Lower lobe of right lung (tissue), 2 donors: ENCODE measurements at regions not wholly inside any gene's neighbourhood (a gene's known extent, or its start where the extent isn't known, plus 50 kb on each side); places are given as distances from the start of the nearest gene placed in this dataset.

Experiments
- ATAC-seq, 2 donors: fragments of 200-7000 bp; cut with Tn5 transposase; one replicate each; pipeline ENCODE4 v1.9.1; 2020 to 2022; ENCODE audit warnings: mild to moderate bottlenecking in 2 of 2, moderate library complexity in 2 of 2
- DNase-seq: peaks from one replicate; pipeline ENCODE4 v3.0.0-alpha.2; 2020
- H3K27ac ChIP-seq: fragments of 200-600 bp; one replicate; pipeline ENCODE4 v1.8.0; 2022
- H3K27me3 ChIP-seq: fragments of 200-600 bp; one replicate; pipeline ENCODE4 v1.8.0; 2022; ENCODE audit warnings: low read depth
- H3K36me3 ChIP-seq: fragments of 200-600 bp; one replicate; pipeline ENCODE4 v1.8.0; 2022; ENCODE audit warnings: mild to moderate bottlenecking
- H3K4me1 ChIP-seq: fragments of 200-600 bp; one replicate; pipeline ENCODE4 v1.8.0; 2022
- H3K4me3 ChIP-seq: fragments of 200-600 bp; one replicate; pipeline ENCODE4 v1.8.0; 2022; ENCODE audit warnings: mild to moderate bottlenecking
- H3K9me3 ChIP-seq: fragments of 200-600 bp; one replicate; pipeline ENCODE4 v1.8.0; 2022
- CTCF ChIP-seq: fragments of 200-600 bp; IDR thresholded peaks from one replicate; pipeline ENCODE4 v1.8.0; 2022; ENCODE audit warnings: antibody characterized with exemption, mild to moderate bottlenecking
- intact Hi-C: fragments of 100-400 bp; cut with DNase I; formaldehyde crosslinking; loops from one replicate; pipeline ENCODE4 v1.11.0; 2022
- donor health status: DM: no; HTN: yes; CAD: no; lungs with severe emphysema.

- Histone ChIP-seq H3K36me3 (no peaks in the 10 kb centered on the region), H3K4me1 (no peaks in the 10 kb centered on the region), H3K9me3 (peaks cover 3% of the 10 kb centered on the region), H3K27me3 (no peaks in the 10 kb centered on the region), H3K4me3 (no peak overlapping the region), H3K27ac (no peak overlapping the region)
- intact Hi-C loops: no loop called here
- ATAC-seq (no peak), DNase-seq (no peak)
- no peak for TF ChIP-seq CTCF
Observed at GRCh38 chr3:21188459-21188858, 562.6 kb downstream of the ZNF385D start.

DNA sequence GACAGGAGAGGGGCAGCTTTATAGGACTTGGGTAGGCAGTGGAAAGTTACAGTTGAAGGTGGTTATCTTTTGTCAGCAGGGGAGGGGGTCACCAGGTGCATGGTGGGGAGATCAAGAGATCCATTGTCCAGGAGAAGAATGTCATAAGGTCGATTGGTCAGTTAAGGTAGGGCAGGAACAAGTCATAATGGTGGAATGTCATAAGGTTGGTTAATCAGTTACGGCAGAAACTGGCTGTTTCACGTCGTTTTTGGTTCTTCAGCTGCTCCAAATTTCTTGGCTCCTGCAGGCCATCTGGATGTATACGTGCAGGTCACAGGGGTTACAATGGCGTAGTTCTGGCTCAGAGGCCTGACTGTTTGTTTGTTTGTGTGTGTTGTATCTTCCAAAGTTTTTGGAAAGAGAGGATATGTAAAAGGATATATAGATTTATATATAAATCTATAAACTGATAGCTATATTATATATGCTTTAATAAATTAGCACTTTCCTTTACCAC, 565.1 kb downstream of the ZNF385D start:
- Histone ChIP-seq H3K4me3 (no peak overlapping the region), H3K36me3 (no peaks in the 10 kb centered on the region), H3K9me3 (peaks cover 3% of the 10 kb centered on the region), H3K27ac (no peak overlapping the region), H3K4me1 (no peaks in the 10 kb centered on the region), H3K27me3 (no peaks in the 10 kb centered on the region)
- no peak for TF ChIP-seq CTCF
- ATAC-seq: no peak
- intact Hi-C loops: no loop called here
- DNase-seq: no peak

GRCh38 chr3:21174461-21174860, 576.5 kb downstream of the ZNF385D start:
- no peaks in the 10 kb centered on the region for H3K4me1 ChIP-seq
- DNase-seq: no peak
- no peak overlapping the region for H3K4me3 ChIP-seq
- no peaks in the 10 kb centered on the region for H3K27me3 ChIP-seq
- no peak for TF ChIP-seq CTCF
- peaks cover 19% of the 10 kb centered on the region for H3K9me3 ChIP-seq
- intact Hi-C loops: no loop called here
- H3K36me3 ChIP-seq: no peaks in the 10 kb centered on the region
- ATAC-seq: no peak
- no peak overlapping the region for H3K27ac ChIP-seq

GRCh38 chr3:21170964-21171363, 580.0 kb downstream of the ZNF385D start:
- DNase-seq: no peak
- H3K27me3 ChIP-seq: no peaks in the 10 kb centered on the region
- intact Hi-C loops: no loop called here
- no peak overlapping the region for H3K27ac ChIP-seq
- no peaks in the 10 kb centered on the region for H3K4me1 ChIP-seq
- ATAC-seq: peak in 1 of 2 donors; percentile 53
- no peaks in the 10 kb centered on the region for H3K9me3 ChIP-seq
- no peaks in the 10 kb centered on the region for H3K36me3 ChIP-seq
- no peak for TF ChIP-seq CTCF
- H3K4me3 ChIP-seq: no peak overlapping the region

- DNase-seq (no peak), ATAC-seq (peak in 1 of 2 donors; percentile 45)
- Histone ChIP-seq H3K27ac (no peak overlapping the region), H3K4me1 (no peaks in the 10 kb centered on the region), H3K4me3 (no peak overlapping the region), H3K9me3 (no peaks in the 10 kb centered on the region), H3K36me3 (no peaks in the 10 kb centered on the region), H3K27me3 (no peaks in the 10 kb centered on the region)
- intact Hi-C loops: no loop called here
- no peak for TF ChIP-seq CTCF
Observed at GRCh38 chr3:21169948-21170347, 581.1 kb downstream of the ZNF385D start.

DNA sequence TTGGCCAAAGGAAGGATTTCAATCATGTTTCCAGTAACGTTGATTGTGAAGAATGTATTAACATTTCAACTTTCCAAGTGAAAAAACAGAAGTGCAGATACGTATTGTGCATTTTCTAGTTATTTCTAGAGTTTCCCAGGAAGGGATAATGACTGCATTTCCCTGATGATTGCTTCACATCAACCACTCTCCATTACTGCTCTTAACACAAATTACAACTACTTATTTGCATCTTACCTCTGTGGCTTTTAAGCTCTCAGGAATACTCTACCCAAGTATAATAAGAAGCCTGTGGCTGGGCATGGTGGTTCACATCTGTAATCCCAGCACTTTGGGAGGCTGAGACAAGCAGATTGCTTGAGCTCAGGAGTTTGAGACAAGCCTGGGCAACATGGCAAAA, 582.5 kb downstream of the ZNF385D start:
- no peaks in the 10 kb centered on the region for H3K4me1 ChIP-seq
- H3K4me3 ChIP-seq: no peak overlapping the region
- no peaks in the 10 kb centered on the region for H3K27me3 ChIP-seq
- H3K9me3 ChIP-seq: no peaks in the 10 kb centered on the region
- no peak for DNase-seq
- TF ChIP-seq CTCF: no peak
- no peak for ATAC-seq
- intact Hi-C loops: no loop called here
- H3K36me3 ChIP-seq: no peaks in the 10 kb centered on the region
- no peak overlapping the region for H3K27ac ChIP-seq
